HG02973 (cell line): ENCODE measurements at regions not wholly inside any gene's neighbourhood (a gene's known extent, or its start where the extent isn't known, plus 50 kb on each side); places are given as distances from the start of the nearest gene placed in this dataset.
"Not testable (repeated sequence)": the region's sequence is repeated elsewhere in the genome, so short reads cannot be mapped to it uniquely, and the experiment has no call there.

ENCODE experiments used
- ATAC-seq: cut with Tn5 transposase; IDR thresholded peaks from one replicate; pipeline ENCODE4 v1.9.1; 2021; ENCODE audit warnings: moderate library complexity; ENCODE audit not compliant: unreplicated experiment

DNA sequence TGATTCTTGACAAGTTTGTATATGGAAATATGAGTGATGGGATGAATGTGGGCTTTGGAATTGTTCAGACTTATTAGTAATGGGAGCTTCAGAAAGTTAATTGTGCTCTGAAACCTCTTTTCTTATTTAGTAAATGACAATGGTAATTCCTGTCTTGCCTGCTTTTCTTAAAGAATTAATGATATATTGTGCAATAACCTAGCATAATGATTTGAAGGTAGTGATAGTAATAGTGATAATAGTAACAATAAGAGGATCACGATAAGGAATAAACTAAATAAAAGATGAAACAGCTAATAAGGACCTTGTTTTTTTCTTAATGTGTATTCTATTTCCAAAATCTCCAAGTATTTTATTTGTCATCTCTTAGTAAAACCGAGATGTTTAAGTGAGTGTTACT, 245.0 kb upstream of the CPHXL start:
- ATAC-seq, result no peak

DNA sequence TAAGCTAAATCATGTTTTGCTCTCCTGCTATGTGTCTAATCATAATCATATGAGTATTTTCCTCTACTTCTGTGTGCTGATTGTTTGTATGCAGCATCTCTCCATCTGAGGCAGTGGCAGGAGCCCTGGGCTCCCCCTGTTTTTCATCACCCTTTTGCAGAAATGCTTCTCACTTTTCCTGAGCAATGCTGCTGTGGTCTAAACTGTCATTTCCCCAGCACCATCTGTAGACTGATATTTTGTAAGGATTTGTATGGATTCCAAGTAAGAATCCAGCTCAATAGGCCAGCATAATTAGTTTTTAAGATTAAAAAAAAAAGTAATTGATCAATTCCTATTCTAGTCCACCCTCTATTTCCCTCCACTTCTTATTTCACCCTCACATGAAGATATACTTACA, 257.0 kb upstream of the CPHXL start:
- ATAC-seq, result no peak

DNA sequence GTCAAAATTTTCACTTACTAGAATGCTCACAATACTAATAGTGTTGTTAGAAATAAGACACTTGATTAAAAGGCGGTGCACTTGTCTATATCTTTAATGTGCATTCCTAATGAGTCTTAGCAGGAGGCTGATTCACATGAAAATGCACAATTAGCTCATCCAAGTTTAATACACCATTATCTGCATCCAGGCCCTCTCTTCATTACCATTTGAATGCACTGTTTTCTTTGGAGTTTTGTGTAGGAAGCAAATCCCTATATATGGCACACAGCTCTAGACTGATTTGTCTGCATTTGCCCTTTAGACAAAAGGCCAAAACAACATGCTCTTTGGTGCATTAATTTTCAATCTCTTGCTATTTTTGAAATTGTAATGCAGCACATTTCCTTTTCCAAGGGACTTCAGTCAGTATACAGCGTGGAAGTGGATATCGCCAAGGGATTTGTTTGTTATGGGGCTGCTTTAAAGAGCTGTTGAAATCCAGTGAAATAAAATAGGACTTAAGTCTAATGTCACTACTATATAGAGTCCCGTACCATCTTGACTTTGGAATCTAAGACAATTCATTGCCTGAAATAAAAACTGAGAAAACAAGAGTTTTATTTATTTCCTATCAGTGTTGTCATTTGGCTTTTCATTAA, 257.6 kb upstream of the CPHXL start:
- no peak for ATAC-seq

DNA sequence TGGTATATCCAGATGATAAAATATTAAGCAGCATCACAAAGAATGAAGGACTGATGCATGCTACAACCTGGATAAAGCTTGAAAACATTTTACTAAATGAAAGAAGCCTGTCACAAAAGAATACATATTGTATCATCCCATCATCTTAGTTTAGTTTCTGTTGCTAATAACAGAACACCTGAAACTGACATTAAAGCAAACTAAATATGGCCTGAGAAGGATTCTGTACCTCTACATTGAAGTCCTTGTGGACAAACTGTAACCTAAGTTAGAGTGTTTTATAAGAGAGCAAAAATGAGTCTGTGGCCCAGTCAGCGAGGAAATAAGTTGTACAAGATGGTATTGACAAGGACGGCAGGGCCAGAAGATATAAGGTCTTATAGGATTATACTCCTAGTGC, 261.0 kb upstream of the CPHXL start:
- ATAC-seq, result no peak

DNA sequence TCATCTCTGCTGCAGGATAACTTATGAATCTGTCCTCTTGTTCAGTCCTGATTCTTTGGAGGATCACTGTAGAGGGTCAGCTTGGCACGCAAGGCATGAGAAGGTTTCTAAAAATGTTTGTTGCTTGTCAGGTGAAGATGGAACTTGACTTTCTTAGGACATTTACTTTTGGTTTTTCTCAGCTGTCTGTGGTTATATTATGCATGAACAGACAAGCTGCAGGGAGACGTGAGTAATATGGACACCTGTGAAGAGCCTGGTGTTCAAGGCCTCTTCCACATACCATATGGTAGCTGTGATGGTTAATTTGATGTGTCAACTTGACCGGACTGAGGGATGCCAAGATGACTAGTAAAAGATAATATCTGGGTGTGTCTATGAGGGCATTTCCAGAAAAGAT, 270.2 kb upstream of the CPHXL start:
- ATAC-seq, result no peak

DNA sequence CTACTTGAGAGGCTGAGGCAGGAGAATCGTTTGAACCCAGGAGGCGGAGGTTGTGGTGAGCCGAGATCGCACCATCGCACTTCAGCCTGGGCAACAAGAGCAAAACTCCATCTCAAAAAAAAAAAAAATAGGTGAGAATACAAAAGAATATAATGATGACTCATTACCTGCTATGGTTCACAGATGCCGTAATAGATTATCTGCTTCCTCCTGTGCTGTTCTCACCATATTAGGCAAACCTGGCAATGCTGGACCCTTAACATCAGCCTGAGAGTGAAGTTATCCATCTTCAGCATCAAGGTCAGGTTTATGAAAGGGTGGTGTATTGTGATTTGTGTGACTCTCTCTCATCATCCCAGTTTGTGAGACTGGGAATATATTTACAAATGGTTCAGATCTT, 271.3 kb upstream of the CPHXL start:
- ATAC-seq, result no peak

DNA sequence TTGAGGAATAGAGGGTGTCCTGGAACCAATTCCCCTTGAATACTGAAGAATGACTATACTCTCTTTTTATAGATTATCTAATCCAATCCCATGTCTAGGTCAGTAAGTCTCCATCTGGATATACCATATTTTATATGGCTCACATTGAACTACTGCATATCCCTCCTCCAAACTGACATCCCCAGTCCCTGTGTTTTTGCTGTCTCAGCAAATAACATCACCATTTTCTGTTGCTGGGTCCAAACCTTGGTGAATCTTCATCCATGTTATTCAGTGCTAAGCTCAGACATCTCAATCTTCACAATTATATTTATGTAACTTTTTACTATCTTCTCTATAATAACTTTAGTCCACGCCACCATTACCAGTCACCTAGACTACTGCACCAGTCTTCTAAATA, 269.6 kb upstream of the CNTNAP4 start:
- ATAC-seq, result no peak

DNA sequence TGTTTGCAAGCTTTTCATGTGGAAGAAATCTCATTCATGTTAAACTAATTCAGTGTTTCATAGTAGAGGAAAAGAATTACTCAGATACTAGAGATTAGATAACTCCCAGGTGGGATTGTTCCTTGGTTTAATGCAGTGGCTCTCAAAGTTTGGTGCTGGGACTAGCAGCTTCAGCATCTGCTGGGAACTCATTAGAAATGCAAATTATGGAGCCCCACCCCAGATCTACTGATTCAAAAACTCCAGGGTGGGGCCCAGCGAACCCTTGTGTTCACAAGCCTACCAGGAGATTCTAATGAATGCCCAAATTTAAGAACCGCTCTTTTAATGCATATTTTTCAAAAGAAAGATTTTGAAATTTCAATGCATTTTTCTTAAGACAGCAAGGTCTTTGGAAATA, 253.4 kb upstream of the CNTNAP4 start:
- ATAC-seq, result no peak

DNA sequence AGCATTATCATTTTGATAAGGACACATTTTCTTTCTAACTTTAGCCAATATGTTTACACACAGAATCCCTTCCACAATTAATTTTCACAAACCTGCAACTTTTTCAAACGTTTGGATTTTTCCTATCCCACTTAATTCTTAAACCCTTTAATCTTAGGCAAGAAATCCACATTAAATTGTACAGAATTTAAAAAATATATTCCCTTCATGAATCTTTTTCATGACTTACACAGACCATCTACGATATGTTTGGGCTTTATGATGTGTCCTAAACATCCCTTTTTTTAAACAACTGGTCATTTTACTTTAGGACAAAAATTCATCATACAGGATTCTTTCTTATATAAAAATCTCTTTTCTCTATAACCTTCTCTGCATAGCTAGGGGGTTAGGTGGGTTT, 241.5 kb upstream of the CNTNAP4 start:
- no peak for ATAC-seq

DNA sequence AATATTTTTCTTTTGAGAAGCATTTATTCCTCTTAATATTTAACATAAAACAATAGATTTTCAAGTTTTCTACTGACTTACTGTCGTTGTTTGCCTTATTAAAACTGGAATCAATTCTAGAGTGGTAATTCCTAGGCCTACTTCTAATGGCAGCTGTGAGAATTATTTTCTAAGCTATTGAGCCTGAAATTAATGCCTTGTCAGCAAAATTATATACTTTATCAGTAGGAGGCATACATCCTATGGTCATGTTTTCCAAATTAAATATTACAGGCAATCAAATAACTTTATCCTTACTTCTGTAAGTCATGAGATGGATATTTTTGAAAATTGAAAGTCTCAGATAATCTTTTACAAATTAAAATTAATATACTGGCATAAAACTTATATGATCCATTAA, 239.1 kb upstream of the CNTNAP4 start:
- no peak for ATAC-seq

DNA sequence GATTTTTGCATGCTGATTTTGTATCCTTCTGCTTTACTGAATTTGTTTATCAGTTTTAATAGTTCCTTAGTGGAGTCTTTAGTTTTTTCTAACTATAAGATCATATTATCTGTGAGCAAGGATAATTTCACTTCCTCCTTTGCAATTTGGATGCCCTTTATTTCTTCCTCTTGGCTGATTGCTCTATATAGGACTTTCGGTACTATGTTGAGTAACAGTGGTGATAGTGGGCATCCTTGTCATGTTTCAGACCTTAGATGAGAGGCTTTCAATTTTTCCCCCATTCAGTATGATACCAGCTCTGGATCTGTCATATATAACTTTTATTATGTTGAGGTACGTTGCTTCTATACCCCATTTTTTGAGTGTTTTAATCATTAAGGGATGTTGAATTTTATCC, 224.5 kb upstream of the CNTNAP4 start:
- no peak for ATAC-seq

DNA sequence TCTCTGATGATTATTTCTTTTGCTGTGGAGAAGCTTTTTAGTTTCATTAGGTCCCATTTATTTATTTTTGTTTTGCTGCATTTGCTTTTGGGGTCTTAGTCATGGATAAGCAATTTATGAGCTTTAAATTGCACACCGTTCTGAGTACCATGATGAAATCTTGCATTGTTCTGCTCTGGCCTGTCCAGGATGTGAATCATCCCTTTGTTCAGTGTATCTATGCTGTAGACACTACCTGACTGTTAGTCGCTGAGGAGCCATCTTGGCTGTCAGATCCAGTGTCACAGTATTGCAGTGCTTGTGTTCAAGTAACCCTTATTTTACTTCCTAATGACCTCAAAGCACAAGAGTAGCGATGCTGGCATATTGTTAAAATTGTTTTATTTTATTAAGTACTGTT, 218.0 kb upstream of the CNTNAP4 start:
- no peak for ATAC-seq

DNA sequence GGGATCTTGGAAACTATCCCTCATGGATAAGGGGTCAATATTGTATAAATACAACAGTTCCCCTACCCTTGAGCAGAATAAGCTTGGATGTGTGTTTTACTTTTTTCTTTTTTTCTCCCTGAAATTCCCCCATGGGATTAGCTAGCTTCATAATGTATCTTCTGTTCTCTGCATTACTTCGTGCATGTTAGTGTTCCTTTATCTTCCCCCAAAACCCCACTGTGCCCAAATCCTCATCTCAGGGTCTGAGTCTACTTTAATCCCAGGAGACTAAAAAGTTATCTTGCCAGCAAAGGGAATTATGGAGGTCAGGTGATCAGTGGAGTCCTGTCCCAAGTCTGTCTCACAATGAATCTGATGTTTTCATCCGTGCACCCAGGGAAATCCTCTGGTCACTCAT, 217.5 kb upstream of the CNTNAP4 start:
- ATAC-seq, result no peak

DNA sequence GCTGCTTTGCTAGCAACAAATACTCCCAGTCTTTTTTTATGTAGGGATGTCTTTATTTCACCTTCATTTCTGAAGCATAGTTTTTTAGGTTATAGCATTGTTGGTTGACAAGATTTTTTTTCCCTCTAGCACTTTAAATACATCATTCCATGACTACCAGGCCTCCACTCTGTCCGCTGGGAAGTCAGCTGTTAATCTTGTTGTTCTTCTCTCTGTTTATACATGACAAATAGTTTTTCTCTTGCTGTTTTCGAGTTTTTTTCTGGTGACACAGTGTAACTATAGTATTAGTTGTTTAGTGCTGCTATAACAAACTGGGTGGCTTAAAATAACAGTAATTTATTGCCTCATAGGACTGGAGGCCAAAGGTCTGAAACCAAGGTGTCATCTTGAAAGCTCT, 205.5 kb upstream of the CNTNAP4 start:
- ATAC-seq, result no peak

DNA sequence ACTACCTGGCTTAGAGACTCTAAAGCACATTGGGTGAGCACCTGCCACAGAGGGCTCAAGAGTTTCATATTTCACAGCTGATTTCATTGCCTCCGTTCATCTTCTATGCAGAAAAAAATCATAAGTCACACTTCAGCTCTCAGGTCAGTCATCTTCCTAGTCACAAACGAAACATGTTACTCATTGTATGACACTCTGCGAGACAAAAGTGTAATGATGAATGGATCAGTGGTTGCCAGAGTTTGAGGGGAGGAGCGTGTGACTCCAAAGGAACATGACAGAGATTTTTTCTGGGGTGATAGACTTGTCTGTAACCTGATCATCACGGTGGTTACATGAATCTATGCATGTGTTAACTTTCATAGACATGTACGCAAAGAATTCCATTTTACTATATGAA, 195.2 kb upstream of the CNTNAP4 start:
- ATAC-seq, result no peak

DNA sequence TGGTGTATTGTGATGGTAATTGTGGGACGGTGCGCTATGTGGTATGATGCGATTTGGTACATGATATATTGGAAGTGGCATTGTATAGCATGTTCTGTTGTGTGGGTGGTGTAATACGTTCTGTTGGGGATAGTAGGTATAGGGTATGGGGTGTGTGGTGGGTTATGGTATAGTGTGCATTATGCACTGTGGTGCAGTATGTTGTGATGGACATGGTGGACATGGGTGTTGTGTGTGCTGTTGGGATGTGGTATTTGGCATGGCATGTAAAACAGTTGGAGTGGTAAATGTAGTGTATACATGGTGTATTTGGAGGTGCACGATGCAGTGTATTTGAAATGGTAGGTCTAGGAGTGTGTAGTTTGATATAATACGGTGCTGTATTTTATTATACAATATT, 170.6 kb upstream of the CNTNAP4 start:
- ATAC-seq, result no peak

DNA sequence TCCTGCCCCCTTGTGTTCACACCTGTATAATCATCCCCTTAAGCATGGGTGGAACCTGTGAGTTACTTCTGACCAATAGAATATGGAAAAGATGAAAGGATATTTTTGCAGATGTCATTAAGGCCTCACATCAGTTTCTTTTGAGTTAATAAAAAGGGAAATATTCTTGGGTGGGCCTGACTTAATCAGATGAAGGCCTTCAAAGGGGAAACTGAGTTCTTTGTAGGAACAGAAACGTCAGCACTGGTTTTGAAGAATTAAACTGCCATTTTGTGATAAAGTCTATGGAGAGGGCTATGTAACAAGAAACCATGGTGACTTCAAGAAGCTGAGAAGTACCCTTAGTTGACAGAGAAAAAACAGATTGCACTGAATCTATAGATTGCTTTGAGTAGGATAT, 168.7 kb upstream of the CNTNAP4 start:
- no peak for ATAC-seq

DNA sequence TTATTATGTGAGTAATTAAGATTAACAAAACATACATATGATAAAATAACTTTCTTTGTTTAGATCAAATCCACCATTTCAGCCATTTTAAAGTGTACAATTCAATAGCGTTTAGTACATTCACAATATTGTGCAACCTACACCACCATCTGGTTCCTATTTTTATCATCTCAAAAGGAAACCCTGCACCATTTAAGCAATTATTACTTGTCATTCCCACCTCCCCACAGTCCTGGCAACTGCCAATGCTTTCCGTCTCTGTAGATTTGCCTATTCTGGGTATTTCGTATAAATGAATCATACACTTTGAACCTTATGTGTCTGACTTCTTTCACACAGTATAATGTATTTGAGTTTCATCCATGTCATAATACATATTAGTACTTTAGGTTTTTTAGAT, 162.5 kb upstream of the CNTNAP4 start:
- no peak for ATAC-seq

DNA sequence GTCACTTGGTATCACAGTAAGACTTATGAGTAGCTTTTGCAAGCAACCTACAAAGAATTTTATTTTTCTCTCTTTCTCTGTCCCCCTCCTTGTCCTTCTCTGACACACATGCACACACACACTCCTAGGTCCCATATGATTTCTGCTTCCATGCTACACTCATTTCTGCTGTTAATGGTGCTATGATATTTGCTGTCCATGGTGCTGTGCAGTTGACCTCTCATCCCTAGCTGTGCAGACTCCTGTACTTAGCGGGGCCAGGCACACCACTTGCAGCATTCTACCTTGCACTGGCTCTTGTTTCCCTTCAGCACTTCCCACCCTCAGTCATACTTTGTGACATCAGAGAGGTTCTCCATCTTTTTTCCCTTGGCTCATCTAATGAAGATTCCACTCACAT, 158.9 kb upstream of the CNTNAP4 start:
- no peak for ATAC-seq

DNA sequence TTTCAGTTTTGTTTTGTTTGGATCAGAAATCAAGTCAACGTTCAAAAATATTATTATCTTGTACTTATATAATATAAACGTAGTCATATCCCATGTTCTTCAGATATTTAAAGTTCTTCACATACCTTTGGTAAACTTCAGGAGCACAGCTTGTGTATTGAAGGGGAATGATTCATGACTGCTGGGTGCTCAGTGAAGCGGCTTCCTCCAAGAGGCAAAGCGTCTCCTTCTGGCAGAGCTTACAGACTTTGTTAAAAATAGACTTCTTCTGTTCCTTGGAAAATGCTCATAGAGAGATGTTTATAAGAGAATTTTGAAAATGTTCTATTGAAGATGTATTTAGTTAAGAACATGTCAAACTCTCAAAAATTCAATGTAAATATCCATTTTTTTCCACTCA, 155.6 kb upstream of the CNTNAP4 start:
- ATAC-seq, result no peak

DNA sequence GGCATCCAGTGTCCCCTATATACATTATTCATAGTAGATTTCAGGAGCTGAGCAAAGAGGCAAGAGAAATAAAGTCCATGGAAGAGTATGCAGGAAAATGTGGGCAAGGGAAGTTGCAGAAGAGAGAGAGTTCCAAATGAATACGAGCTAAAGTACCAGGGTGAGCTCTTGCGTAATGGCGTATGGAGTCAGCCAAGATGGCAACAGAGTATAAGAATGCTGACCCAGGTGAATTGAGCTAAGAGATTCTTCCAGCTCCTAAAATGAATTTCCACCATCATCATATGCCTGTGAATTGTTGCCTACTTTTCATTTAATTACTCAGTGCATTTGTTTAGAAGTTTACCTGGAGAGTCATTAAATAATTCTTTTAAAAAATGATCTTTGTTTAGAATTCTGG, 153.2 kb upstream of the CNTNAP4 start:
- ATAC-seq, result no peak

DNA sequence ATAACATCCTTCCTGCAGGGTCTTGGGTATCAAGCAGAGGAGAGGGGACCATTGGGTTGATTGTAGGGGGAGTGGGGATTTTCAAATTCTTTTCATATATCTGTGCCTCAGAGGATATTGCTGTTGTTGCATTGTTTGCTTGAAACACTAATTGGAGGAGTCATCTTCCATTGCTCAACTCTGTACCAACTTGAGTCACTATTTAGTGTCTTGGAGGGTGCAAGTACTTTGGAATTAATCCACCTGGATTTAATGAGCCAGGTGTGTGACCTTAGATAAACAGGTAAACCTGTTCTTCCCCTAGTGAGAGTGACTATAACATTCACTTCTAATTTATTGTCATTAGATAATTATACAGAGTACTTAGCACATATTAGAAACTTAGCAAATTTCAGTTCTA, 151.3 kb upstream of the CNTNAP4 start:
- no peak for ATAC-seq

DNA sequence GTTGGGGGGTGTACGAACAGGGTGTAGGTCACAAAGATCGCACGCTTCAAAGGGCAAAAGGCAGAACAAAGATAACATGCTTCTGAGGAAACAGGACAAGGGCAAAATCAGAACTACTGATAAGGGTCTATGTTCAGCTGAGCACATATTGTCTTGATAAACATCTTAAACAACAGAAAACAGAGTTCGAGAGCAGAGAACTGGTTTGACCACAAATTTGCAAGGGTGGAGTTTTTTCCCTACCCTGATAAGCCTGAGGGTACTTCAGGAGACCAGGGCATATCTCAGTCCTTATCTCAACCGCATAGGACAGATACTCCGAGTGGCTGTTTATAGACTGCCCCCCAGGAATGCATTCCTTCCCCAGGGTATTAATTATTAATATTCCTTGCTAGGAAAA, 139.1 kb upstream of the CNTNAP4 start:
- not testable (repeated sequence) for ATAC-seq

DNA sequence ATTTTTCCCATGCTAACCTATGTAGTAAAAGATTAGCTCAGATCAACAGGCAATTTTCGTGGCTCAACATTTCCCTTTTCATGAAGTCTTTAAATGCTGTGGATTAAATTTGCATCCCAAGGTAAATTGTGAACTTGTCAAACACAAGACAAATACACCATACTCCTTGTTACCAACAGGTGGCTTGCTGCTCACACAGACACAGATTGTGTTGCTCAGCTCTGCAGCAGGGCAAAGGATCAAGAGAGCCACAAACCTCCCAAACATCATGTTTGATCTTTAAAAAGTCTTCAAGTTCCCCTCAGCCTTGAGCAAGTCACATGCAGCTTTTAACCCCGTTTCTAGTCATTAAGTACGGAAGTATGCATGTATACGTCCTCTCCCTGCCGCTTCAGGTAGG, 119.6 kb upstream of the CNTNAP4 start:
- no peak for ATAC-seq
